HG03342 (cell line): ENCODE measurements at regions not wholly inside any gene's neighbourhood (a gene's known extent, or its start where the extent isn't known, plus 50 kb on each side); places are given as distances from the start of the nearest gene placed in this dataset.
"Not testable (repeated sequence)": the region's sequence is repeated elsewhere in the genome, so short reads cannot be mapped to it uniquely, and the experiment has no call there.

Experiments used
- ATAC-seq: cut with Tn5 transposase; IDR thresholded peaks from one replicate; pipeline ENCODE4 v1.9.1; 2021; ENCODE audit warnings: mild to moderate bottlenecking, moderate library complexity; ENCODE audit not compliant: unreplicated experiment

GRCh38 chr9:87357600-87357999 lies 140.1 kb upstream of the DAPK1 start:
- no peak for ATAC-seq

GRCh38 chr9:87359264-87359663 lies 138.4 kb upstream of the DAPK1 start:
- no peak for ATAC-seq

GRCh38 chr9:87359958-87360601 lies 137.6 kb upstream of the DAPK1 start:
- no peak for ATAC-seq

GRCh38 chr9:87370049-87370685 lies 127.5 kb upstream of the DAPK1 start:
- no peak for ATAC-seq

GRCh38 chr9:87371795-87372355 lies 125.8 kb upstream of the DAPK1 start:
- no peak for ATAC-seq

- ATAC-seq, result no peak
Observed at GRCh38 chr9:87372356-87372851, 125.3 kb upstream of the DAPK1 start.

- ATAC-seq, result not testable (repeated sequence)
Observed at GRCh38 chr9:87374023-87374919, 123.4 kb upstream of the DAPK1 start.

GRCh38 chr9:87375397-87376073 lies 122.1 kb upstream of the DAPK1 start:
- no peak for ATAC-seq

- no peak for ATAC-seq
Observed at GRCh38 chr9:87378676-87379075, 119.0 kb upstream of the DAPK1 start.

- no peak for ATAC-seq
Observed at GRCh38 chr9:87379300-87379699, 118.4 kb upstream of the DAPK1 start.

- no peak for ATAC-seq
Observed at GRCh38 chr9:87381050-87381711, 116.5 kb upstream of the DAPK1 start.

- ATAC-seq, result no peak
Observed at GRCh38 chr9:87381746-87382145, 115.9 kb upstream of the DAPK1 start.

GRCh38 chr9:87382900-87383299 lies 114.8 kb upstream of the DAPK1 start:
- ATAC-seq, result no peak

GRCh38 chr9:87383344-87384150 lies 114.1 kb upstream of the DAPK1 start:
- ATAC-seq, result no peak

- ATAC-seq, result no peak
Observed at GRCh38 chr9:87386490-87387025, 111.1 kb upstream of the DAPK1 start.

GRCh38 chr9:87387351-87388011 lies 110.2 kb upstream of the DAPK1 start:
- no peak for ATAC-seq

- ATAC-seq, result not testable (repeated sequence)
Observed at GRCh38 chr9:87388708-87389107, 109.0 kb upstream of the DAPK1 start.

GRCh38 chr9:87389936-87390335 lies 107.7 kb upstream of the DAPK1 start:
- ATAC-seq, result no peak

GRCh38 chr9:87390361-87390760 lies 107.3 kb upstream of the DAPK1 start:
- ATAC-seq, result no peak
